BE2C (cell line): ENCODE measurements at regions not wholly inside any gene's neighbourhood (a gene's known extent, or its start where the extent isn't known, plus 50 kb on each side); places are given as distances from the start of the nearest gene placed in this dataset.
"Not testable (repeated sequence)": the region's sequence is repeated elsewhere in the genome, so short reads cannot be mapped to it uniquely, and the experiment has no call there.

ENCODE experiments used
- DNase-seq: peaks from one replicate; pipeline ENCODE4 v3.0.0-alpha.2; 2020
- H3K27me3 ChIP-seq: fragments of 250-450 bp; sonication (Bioruptor Pico); 2 replicates; pipeline ENCODE4 v1.5.1; 2020; ENCODE audit warnings: mild to moderate bottlenecking
- H3K36me3 ChIP-seq: fragments of 250-450 bp; sonication (Bioruptor Pico); 2 replicates; pipeline ENCODE4 v1.5.1; 2020; ENCODE audit warnings: mild to moderate bottlenecking
- H3K4me1 ChIP-seq: fragments of 250-450 bp; sonication (Bioruptor Pico); 2 replicates; pipeline ENCODE4 v1.5.1; 2020
- H3K4me3 ChIP-seq: 2 replicates; pipeline ENCODE4 v1.5.1; 2011; ENCODE audit warnings: low read depth, low read length
- H3K9me3 ChIP-seq: fragments of 250-450 bp; sonication (Bioruptor Pico); 2 replicates; pipeline ENCODE4 v1.5.1; 2020
- CTCF ChIP-seq: IDR thresholded peaks from 2 replicates; pipeline ENCODE4 v1.5.1; 2012; ENCODE audit warnings: mild to moderate bottlenecking, low read depth, low read length

- H3K36me3 ChIP-seq, result no peaks in the 10 kb centered on the region
Observed at GRCh38 chr4:84260495-84260894, 238.6 kb downstream of the NKX6-1 start.

GRCh38 chr4:84258905-84259830 is 239.9 kb downstream of the NKX6-1 start:
- Histone ChIP-seq H3K4me1 (no peaks in the 10 kb centered on the region), H3K4me3 (no peak overlapping the region), H3K9me3 (no peaks in the 10 kb centered on the region), H3K36me3 (no peaks in the 10 kb centered on the region), H3K27me3 (no peaks in the 10 kb centered on the region)
- TF ChIP-seq CTCF, result peak; percentile 85
- peak; percentile 16 for DNase-seq

More at GRCh38 chr4:84260495-84260894, 238.6 kb downstream of the NKX6-1 start:
- Histone ChIP-seq H3K27me3 (no peaks in the 10 kb centered on the region), H3K4me3 (no peak overlapping the region), H3K9me3 (no peaks in the 10 kb centered on the region), H3K4me1 (no peaks in the 10 kb centered on the region)
- TF ChIP-seq CTCF, result no peak
- DNase-seq, result no peak

GRCh38 chr4:84254537-84254936 is 244.6 kb downstream of the NKX6-1 start:
- Histone ChIP-seq H3K4me1 (no peaks in the 10 kb centered on the region), H3K4me3 (no peak overlapping the region), H3K9me3 (no peaks in the 10 kb centered on the region), H3K27me3 (no peaks in the 10 kb centered on the region), H3K36me3 (no peaks in the 10 kb centered on the region)
- no peak for DNase-seq
- no peak for TF ChIP-seq CTCF

- Histone ChIP-seq H3K9me3 (no peaks in the 10 kb centered on the region), H3K27me3 (no peaks in the 10 kb centered on the region), H3K36me3 (no peaks in the 10 kb centered on the region), H3K4me1 (no peaks in the 10 kb centered on the region), H3K4me3 (no peak overlapping the region)
- no peak for TF ChIP-seq CTCF
- DNase-seq, result no peak
Observed at GRCh38 chr4:84249521-84249920, 249.6 kb downstream of the NKX6-1 start.

- not testable (repeated sequence) for DNase-seq, H3K4me3 ChIP-seq, H3K36me3 ChIP-seq, H3K9me3 ChIP-seq, H3K27me3 ChIP-seq, H3K4me1 ChIP-seq
Observed at GRCh38 chr4:84245042-84245441, 254.1 kb downstream of the NKX6-1 start.

- not testable (repeated sequence) for DNase-seq, H3K4me3 ChIP-seq, H3K36me3 ChIP-seq, H3K27me3 ChIP-seq, H3K4me1 ChIP-seq, H3K9me3 ChIP-seq
Observed at GRCh38 chr4:84244346-84244801, 254.7 kb downstream of the NKX6-1 start.

GRCh38 chr4:84243685-84244084 is 255.4 kb downstream of the NKX6-1 start:
- H3K36me3 ChIP-seq, result no peaks in the 10 kb centered on the region
- H3K9me3 ChIP-seq, result no peaks in the 10 kb centered on the region
- TF ChIP-seq CTCF, result no peak
- H3K27me3 ChIP-seq, result no peaks in the 10 kb centered on the region
- no peaks in the 10 kb centered on the region for H3K4me1 ChIP-seq
- H3K4me3 ChIP-seq, result no peak overlapping the region
- no peak for DNase-seq
